ENCODE measurements at regions not wholly inside any gene's neighbourhood (a gene's known extent, or its start where the extent isn't known, plus 50 kb on each side); places are given as distances from the start of the nearest gene placed in this dataset.

DNA sequence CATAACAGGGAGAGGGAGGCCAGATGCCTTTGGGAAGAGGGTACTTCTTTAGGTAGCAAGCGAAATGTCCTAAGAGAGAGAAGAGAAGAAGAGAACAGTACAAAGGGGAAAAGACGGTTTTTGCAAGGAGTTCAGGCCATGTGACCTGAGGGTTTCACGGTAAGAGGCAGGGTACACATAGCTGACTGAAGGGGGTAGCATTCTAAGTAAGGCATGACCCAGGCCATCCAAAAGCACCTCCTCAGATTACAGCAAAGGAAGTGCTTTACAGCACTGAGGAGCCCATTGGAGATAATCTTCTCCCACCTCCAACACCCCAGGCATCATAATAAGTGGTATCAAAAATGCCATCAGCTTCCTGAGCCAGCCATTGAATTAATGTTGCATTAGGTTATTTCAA lies 258.2 kb upstream of the NPY start:
- no peak overlapping the region for H3K4me3 ChIP-seq (ENCODE audit: low read depth, low read length)
- TF ChIP-seq, protein P1, sequence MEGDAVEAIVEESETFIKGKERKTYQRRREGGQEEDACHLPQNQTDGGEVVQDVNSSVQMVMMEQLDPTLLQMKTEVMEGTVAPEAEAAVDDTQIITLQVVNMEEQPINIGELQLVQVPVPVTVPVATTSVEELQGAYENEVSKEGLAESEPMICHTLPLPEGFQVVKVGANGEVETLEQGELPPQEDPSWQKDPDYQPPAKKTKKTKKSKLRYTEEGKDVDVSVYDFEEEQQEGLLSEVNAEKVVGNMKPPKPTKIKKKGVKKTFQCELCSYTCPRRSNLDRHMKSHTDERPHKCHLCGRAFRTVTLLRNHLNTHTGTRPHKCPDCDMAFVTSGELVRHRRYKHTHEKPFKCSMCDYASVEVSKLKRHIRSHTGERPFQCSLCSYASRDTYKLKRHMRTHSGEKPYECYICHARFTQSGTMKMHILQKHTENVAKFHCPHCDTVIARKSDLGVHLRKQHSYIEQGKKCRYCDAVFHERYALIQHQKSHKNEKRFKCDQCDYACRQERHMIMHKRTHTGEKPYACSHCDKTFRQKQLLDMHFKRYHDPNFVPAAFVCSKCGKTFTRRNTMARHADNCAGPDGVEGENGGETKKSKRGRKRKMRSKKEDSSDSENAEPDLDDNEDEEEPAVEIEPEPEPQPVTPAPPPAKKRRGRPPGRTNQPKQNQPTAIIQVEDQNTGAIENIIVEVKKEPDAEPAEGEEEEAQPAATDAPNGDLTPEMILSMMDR (IDR thresholded peaks at IDR 0.05; ENCODE audit: borderline replicate concordance, insufficient read depth, low read depth, low read length): no peak

DNA sequence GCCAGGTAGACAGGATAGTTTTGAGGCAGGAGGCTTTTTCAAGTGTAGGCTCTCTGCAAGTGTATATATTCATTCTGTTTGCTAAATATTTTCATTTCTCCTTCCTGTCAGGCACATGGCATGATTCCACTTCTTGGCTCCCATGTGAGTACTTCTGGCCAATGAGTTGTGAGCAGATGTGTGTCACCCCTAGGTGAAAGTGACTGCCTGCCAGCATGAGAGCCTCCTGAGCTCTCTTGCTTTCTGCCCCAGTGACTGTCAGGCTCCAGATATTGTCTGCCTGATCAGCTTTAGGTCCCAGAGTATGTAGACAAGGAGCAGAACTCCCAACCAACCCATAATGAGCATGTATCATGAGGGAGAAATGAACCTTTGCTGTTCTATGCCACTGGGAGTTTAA lies 257.6 kb upstream of the NPY start:
- H3K4me3 ChIP-seq (ENCODE audit: low read depth, low read length): no peak overlapping the region
- TF ChIP-seq, protein P1 (IDR thresholded peaks at IDR 0.05; ENCODE audit: borderline replicate concordance, insufficient read depth, low read depth, low read length): no peak

DNA sequence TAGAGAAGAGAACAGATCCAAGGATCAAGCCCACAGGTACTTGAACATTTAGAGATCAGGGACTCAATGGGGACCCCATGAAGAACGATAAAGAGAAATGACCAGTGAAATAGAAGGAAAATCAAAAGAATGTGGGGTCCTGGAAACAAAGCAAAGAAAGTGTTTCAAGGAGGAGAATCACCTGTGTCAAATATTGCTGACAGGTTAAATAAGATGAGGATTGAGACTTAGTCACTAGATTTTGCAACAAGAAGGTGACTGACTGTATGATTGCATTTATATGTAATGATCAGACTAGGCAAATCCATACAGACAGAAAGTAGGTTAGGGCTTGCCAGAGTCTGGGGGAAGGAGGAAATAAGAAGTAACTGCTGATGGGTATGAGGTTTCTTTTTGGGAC lies 254.9 kb upstream of the NPY start:
- TF ChIP-seq, protein P1 (IDR thresholded peaks at IDR 0.05; ENCODE audit: borderline replicate concordance, insufficient read depth, low read depth, low read length): no peak
- no peak overlapping the region for H3K4me3 ChIP-seq (ENCODE audit: low read depth, low read length)

DNA sequence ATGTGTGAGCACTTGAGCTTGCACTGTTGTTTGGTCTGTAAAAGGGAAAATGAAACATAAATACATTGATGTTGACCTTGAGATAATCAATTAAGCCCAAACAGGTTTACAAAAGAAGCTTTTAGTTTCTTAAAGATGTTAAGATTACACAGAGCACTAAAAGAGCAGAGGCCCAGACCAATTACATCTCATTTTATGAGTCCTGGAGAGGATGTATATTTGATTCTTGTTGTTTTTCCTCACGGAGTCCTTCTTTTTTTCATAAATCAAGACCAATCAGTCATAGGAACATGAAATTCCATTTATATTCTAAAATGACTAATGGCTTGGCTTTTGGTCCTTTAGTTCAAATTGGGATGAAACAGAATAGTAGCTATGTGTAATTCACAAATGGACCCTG lies 249.7 kb upstream of the NPY start:
- TF ChIP-seq, protein P1 (IDR thresholded peaks at IDR 0.05; ENCODE audit: borderline replicate concordance, insufficient read depth, low read depth, low read length): no peak
- H3K4me3 ChIP-seq (ENCODE audit: low read depth, low read length): no peak overlapping the region

- TF ChIP-seq, protein P1 (IDR thresholded peaks at IDR 0.05; ENCODE audit: borderline replicate concordance, insufficient read depth, low read depth, low read length): no peak
- H3K4me3 ChIP-seq (ENCODE audit: low read depth, low read length): no peak overlapping the region
Observed at GRCh38 chr7:24035366-24036032, 248.5 kb upstream of the NPY start.

DNA sequence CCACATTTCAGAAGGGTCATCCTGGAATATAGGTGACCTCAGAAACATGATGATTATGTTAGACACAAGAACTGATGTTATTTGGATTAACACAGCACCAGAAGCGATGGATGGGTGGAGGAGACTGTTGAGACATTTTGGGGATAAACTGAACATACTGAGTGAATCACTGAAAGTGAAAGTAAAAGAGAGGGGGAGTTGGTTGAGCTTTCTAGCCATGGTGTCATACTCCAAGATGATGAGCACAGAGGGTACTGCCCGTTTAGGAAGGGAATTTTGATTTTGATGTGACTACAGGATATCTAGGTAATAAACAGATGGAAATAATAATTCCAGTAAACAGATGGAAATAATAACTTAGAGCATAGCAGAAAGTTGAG lies 248.0 kb upstream of the NPY start:
- H3K4me3 ChIP-seq (ENCODE audit: low read depth, low read length): no peak overlapping the region
- TF ChIP-seq, protein P1 (IDR thresholded peaks at IDR 0.05; ENCODE audit: borderline replicate concordance, insufficient read depth, low read depth, low read length): no peak

GRCh38 chr7:24038993-24039392 lies 245.0 kb upstream of the NPY start:
- TF ChIP-seq, protein P1 (IDR thresholded peaks at IDR 0.05; ENCODE audit: borderline replicate concordance, insufficient read depth, low read depth, low read length): no peak
- H3K4me3 ChIP-seq (ENCODE audit: low read depth, low read length): no peak overlapping the region
